GM12878 (cell line): ENCODE measurements at regions not wholly inside any gene's neighbourhood (a gene's known extent, or its start where the extent isn't known, plus 50 kb on each side); places are given as distances from the start of the nearest gene placed in this dataset.

Experiments
- ATAC-seq: fragments of 200-7000 bp; cut with Tn5 transposase; 3 replicates; pipeline ENCODE4 v1.9.1; 2020; ENCODE audit warnings: mild to moderate bottlenecking, moderate library complexity
- BruUV-seq: library from RNA; stranded (reverse); fragments of 400-500 nt; replicated peaks from 2 replicates; lab custom pipeline; 2021; lab: Mats Ljungman, UMichigan
- CTCF ChIA-PET: fragments of 300-600 bp; sonication (Branson Sonifier 250); formaldehyde crosslinking; extraction: SDS; loops from one replicate; lab custom pipeline; 2021; ENCODE audit warnings: inconsistent platforms; lab: Yijun Ruan, JAX
- POLR2A ChIA-PET: fragments of 350-600 bp; formaldehyde crosslinking; extraction: SDS; loops from one replicate; lab custom pipeline; 2021; ENCODE audit warnings: inconsistent platforms; lab: Charles Lee
- RAD21 ChIA-PET: fragments of 300-600 bp; sonication (Branson Sonifier 250); formaldehyde crosslinking; loops from one replicate; lab custom pipeline; 2023; ENCODE audit warnings: antibody characterized with exemption; ENCODE audit not compliant: unreplicated experiment; lab: Charles Lee
- SMC1A ChIA-PET: fragments of 300-600 bp; sonication (Branson Sonifier 250); formaldehyde crosslinking; loops from one replicate; lab custom pipeline; 2023; ENCODE audit not compliant: unreplicated experiment, uncharacterized antibody; lab: Charles Lee
- DNase-seq: peaks from one replicate; pipeline ENCODE4 v3.0.0-alpha.2; 2011; ENCODE audit warnings: low read depth, low spot score
- FAIRE-seq: peaks from 3 replicates; lab custom pipeline; 2011; peaks lifted over from hg19 to GRCh38; lab: Jason Lieb, UNC
- H2AFZ ChIP-seq: 2 replicates; pipeline ENCODE4 v1.6.0; 2011; ENCODE audit warnings: low read depth, low read length, control low read depth; ENCODE audit not compliant: control insufficient read depth
- H3K27ac ChIP-seq: 2 replicates; pipeline ENCODE4 v1.5.1; 2011; ENCODE audit warnings: control low read depth; ENCODE audit not compliant: control insufficient read depth, insufficient read depth
- H3K27me3 ChIP-seq, 2 experiments: replicated peaks in 1 of 2; 2 replicates each; pipeline versions ENCODE4 v1.6.0 to v1.6.1; 2011; ENCODE audit warnings: low read length in 1 of 2; ENCODE audit not compliant: control insufficient read depth in 2 of 2, insufficient read depth in 2 of 2
- H3K36me3 ChIP-seq, 2 experiments: 2 replicates each; pipeline ENCODE4 v1.5.1; 2011; ENCODE audit warnings: low read length in 1 of 2; ENCODE audit not compliant: control insufficient read depth in 2 of 2, insufficient read depth in 2 of 2
- H3K4me1 ChIP-seq: 2 replicates; pipeline ENCODE4 v1.6.1; 2011; ENCODE audit warnings: mild to moderate bottlenecking, low read length, moderate library complexity, mixed read lengths; ENCODE audit not compliant: control insufficient read depth, insufficient read depth
- H3K4me2 ChIP-seq: 2 replicates; pipeline ENCODE4 v1.6.0; 2011; ENCODE audit warnings: control low read depth; ENCODE audit not compliant: control insufficient read depth, insufficient read depth
- H3K4me3 ChIP-seq: fragments of 200-600 bp; sonication (generic); 2 replicates; pipeline ENCODE4 v1.5.1; 2016
- H3K79me2 ChIP-seq: 2 replicates; pipeline ENCODE4 v1.6.0; 2011; ENCODE audit warnings: low read length; ENCODE audit not compliant: control insufficient read depth, insufficient read depth
- H3K9ac ChIP-seq: 2 replicates; pipeline ENCODE4 v1.8.0; 2011; ENCODE audit warnings: low read length, control low read depth, mixed read lengths; ENCODE audit not compliant: control insufficient read depth, insufficient read depth
- H3K9me3 ChIP-seq: replicated peaks from 3 replicates; pipeline ENCODE4 v1.5.1; 2011; ENCODE audit warnings: mild to moderate bottlenecking, low read length; ENCODE audit not compliant: control insufficient read depth, insufficient read depth
- H4K20me1 ChIP-seq: 2 replicates; pipeline ENCODE4 v1.6.0; 2011; ENCODE audit not compliant: control insufficient read depth, insufficient read depth
- ASH2L ChIP-seq: fragments of 300-600, 200-600 bp; sonication (generic); IDR thresholded peaks from 2 replicates; pipeline ENCODE4 v1.6.1; 2017; ENCODE audit warnings: low read depth, mild to moderate bottlenecking, borderline replicate concordance
- ATF7 ChIP-seq: fragments of 450-650 bp; IDR thresholded peaks from 2 replicates; pipeline ENCODE4 v1.6.1; 2016; ENCODE audit warnings: low read depth, mild to moderate bottlenecking
- BRCA1 ChIP-seq: IDR thresholded peaks from 2 replicates; pipeline ENCODE4 v1.6.1; 2011; ENCODE audit warnings: low read depth, low read length, improper control_type of control experiment
- CHD1 ChIP-seq: IDR thresholded peaks from 2 replicates; pipeline ENCODE4 v1.6.1; 2012; ENCODE audit warnings: low read depth, low read length, improper control_type of control experiment
- FOXK2 ChIP-seq: fragments of 450-650 bp; IDR thresholded peaks from 2 replicates; pipeline ENCODE4 v1.6.1; 2017; ENCODE audit warnings: mild to moderate bottlenecking, moderate library complexity
- GATAD2B ChIP-seq: fragments of 450-650 bp; conservative IDR thresholded peaks from 2 replicates; pipeline ENCODE4 v1.6.1; 2017; ENCODE audit warnings: low read depth, mild to moderate bottlenecking, moderate library complexity
- HDAC6 ChIP-seq: fragments of 200-600 bp; sonication (generic); IDR thresholded peaks from one replicate; pipeline ENCODE4 v1.8.0; 2017; ENCODE audit warnings: antibody characterized with exemption; ENCODE audit not compliant: unreplicated experiment
- MTA3 ChIP-seq: IDR thresholded peaks from 2 replicates; pipeline ENCODE4 v1.6.1; 2012; ENCODE audit warnings: low read length, inconsistent platforms, borderline replicate concordance
- NBN ChIP-seq: fragments of 450-650 bp; IDR thresholded peaks from 2 replicates; pipeline ENCODE4 v1.6.1; 2016
- RELA ChIP-seq: fragments of 450-650 bp; IDR thresholded peaks from 2 replicates; pipeline ENCODE4 v1.8.0; 2014; ENCODE audit warnings: borderline replicate concordance; ENCODE audit not compliant: partially characterized antibody
- SREBF2 ChIP-seq: IDR thresholded peaks from 2 replicates; pipeline ENCODE4 v1.6.1; 2012; ENCODE audit warnings: mild to moderate bottlenecking, low read length
- SUZ12 ChIP-seq: fragments of 200-600 bp; sonication (generic); IDR thresholded peaks from one replicate; pipeline ENCODE4 v1.6.1; 2018; ENCODE audit warnings: antibody characterized with exemption, mild to moderate bottlenecking; ENCODE audit not compliant: unreplicated experiment
- YBX1 ChIP-seq: fragments of 450-650 bp; IDR thresholded peaks from 2 replicates; pipeline ENCODE4 v1.6.1; 2016; ENCODE audit warnings: antibody characterized with exemption
- ZBED1 ChIP-seq: IDR thresholded peaks from 2 replicates; pipeline ENCODE4 v1.6.1; 2016; ENCODE audit warnings: borderline replicate concordance
- ZNF274 ChIP-seq: IDR thresholded peaks from one replicate; pipeline ENCODE4 v1.8.0; 2011; ENCODE audit not compliant: insufficient read length, insufficient read depth
- WGBS: methylation state at CpG from one replicate; pipeline ENCODE4 v1.1.6; 2016; ENCODE audit warnings: low lambda C conversion rate; ENCODE audit not compliant: insufficient replicate concordance, insufficient coverage; ENCODE audit errors: missing lambda C conversion rate; 5-methylcytosine and 5-hydroxymethylcytosine counted together
- in situ Hi-C: fragments of 300-500 bp; cut with MboI; formaldehyde crosslinking; loops from 9 replicates; pipeline ENCODE4 v1.14.3; 2018; ENCODE audit warnings: mixed read lengths
- intact Hi-C: fragments of 100-400 bp; cut with micrococcal nuclease; formaldehyde crosslinking; loops from one replicate; pipeline ENCODE4 v1.14.2; 2022; ENCODE audit not compliant: unreplicated experiment
- TF ChIP-seq, protein P1 (sequence below): fragments of 450-650 bp; IDR thresholded peaks from 2 replicates; pipeline ENCODE4 v1.6.1; 2018; ENCODE audit warnings: borderline replicate concordance, mild to moderate bottlenecking; ENCODE audit not compliant: partially characterized antibody
- TF ChIP-seq, protein P2 (sequence below): IDR thresholded peaks from 2 replicates; pipeline ENCODE4 v1.6.1; 2011; ENCODE audit warnings: low read depth, mild to moderate bottlenecking, low read length, moderate library complexity, borderline replicate concordance; ENCODE audit errors: extremely low read depth
- TF ChIP-seq, protein P3 (sequence below): IDR thresholded peaks from 2 replicates; pipeline ENCODE4 v1.6.1; 2011; ENCODE audit warnings: mild to moderate bottlenecking, low read depth, low read length, moderate library complexity; ENCODE audit not compliant: insufficient replicate concordance

DNA sequence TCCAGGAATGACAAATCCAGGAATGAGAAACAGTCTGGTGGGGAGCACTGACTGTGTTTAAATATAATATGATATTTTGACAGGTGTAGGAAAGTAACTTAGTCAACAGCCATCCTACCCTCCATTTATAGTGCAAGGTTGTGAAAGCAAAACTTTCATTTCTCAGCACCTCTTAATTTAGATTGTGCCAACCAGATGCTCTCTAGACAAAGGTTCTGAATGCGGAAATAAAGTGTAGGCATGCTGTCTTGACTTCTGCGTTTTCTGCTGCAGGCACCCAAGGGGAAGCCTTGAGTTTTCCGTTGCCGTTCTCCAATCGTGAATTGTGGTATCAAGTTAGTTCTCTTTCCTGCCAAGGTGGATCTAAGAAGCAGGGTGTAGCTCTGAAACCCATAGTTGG, 261.9 kb upstream of the SUCLG2 start:
- intact Hi-C loops (no loop called here), in situ Hi-C loops (no loop called here)
- ChIA-PET POLR2A (no interaction called here), SMC1A (no interaction called here), RAD21 (no interaction called here), CTCF (no interaction called here)
- Histone ChIP-seq H3K27me3 (no peaks in the 10 kb centered on the region), H2AFZ (no peak overlapping the region), H3K4me2 (no peak overlapping the region), H3K27ac (no peak overlapping the region), H3K36me3 (no peaks in the 10 kb centered on the region), H3K9me3 (no peaks in the 10 kb centered on the region), H3K9ac (no peak overlapping the region), H3K79me2 (no peaks in the 10 kb centered on the region), H3K4me3 (no peak overlapping the region), H3K4me1 (no peaks in the 10 kb centered on the region), H4K20me1 (no peaks in the 10 kb centered on the region)
- no peak for TF ChIP-seq YBX1
- no peak for TF ChIP-seq BRCA1
- TF ChIP-seq, protein P1, sequence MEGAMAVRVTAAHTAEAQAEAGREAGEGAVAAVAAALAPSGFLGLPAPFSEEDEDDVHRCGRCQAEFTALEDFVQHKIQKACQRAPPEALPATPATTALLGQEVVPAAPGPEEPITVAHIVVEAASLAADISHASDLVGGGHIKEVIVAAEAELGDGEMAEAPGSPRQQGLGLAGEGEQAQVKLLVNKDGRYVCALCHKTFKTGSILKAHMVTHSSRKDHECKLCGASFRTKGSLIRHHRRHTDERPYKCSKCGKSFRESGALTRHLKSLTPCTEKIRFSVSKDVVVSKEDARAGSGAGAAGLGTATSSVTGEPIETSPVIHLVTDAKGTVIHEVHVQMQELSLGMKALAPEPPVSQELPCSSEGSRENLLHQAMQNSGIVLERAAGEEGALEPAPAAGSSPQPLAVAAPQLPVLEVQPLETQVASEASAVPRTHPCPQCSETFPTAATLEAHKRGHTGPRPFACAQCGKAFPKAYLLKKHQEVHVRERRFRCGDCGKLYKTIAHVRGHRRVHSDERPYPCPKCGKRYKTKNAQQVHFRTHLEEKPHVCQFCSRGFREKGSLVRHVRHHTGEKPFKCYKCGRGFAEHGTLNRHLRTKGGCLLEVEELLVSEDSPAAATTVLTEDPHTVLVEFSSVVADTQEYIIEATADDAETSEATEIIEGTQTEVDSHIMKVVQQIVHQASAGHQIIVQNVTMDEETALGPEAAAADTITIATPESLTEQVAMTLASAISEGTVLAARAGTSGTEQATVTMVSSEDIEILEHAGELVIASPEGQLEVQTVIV = no peak
- no peak for TF ChIP-seq RELA
- TF ChIP-seq SREBF2 = no peak
- TF ChIP-seq, protein P2, sequence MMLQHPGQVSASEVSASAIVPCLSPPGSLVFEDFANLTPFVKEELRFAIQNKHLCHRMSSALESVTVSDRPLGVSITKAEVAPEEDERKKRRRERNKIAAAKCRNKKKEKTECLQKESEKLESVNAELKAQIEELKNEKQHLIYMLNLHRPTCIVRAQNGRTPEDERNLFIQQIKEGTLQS = no peak
- TF ChIP-seq NBN = no peak
- no peak for TF ChIP-seq ATF7
- TF ChIP-seq ZBED1 = no peak
- TF ChIP-seq SUZ12 = no peak
- TF ChIP-seq ASH2L = no peak
- no peak for TF ChIP-seq ZNF274
- TF ChIP-seq, protein P3, sequence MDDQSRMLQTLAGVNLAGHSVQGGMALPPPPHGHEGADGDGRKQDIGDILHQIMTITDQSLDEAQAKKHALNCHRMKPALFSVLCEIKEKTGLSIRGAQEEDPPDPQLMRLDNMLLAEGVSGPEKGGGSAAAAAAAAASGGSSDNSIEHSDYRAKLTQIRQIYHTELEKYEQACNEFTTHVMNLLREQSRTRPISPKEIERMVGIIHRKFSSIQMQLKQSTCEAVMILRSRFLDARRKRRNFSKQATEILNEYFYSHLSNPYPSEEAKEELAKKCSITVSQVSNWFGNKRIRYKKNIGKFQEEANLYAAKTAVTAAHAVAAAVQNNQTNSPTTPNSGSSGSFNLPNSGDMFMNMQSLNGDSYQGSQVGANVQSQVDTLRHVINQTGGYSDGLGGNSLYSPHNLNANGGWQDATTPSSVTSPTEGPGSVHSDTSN = no peak
- no peak for TF ChIP-seq FOXK2
- no peak for TF ChIP-seq CHD1
- no peak for TF ChIP-seq HDAC6
- TF ChIP-seq GATAD2B = no peak
- no peak for TF ChIP-seq MTA3
- DNase-seq = no peak
- no TSS peak for BruUV-seq
- no peak for FAIRE-seq
- 62% methylated on average over 5 of the region's 5 CpGs for WGBS
- ATAC-seq = peak; percentile 47
